Hematopoietic multipotent progenitor cell treated with erythropoietin and hydrocortisone succinate and interleukin-3 and kit ligand, for 6 days (in vitro differentiated cells): ENCODE measurements at regions not wholly inside any gene's neighbourhood (a gene's known extent, or its start where the extent isn't known, plus 50 kb on each side); places are given as distances from the start of the nearest gene placed in this dataset.
A peak's percentile ranks its signal among the peaks of the same experiment; 100 is the strongest.
"Not testable (repeated sequence)": the region's sequence is repeated elsewhere in the genome, so short reads cannot be mapped to it uniquely, and the experiment has no call there.

ENCODE experiments used
- DNase-seq: peaks from one replicate; pipeline ENCODE4 v3.0.0-alpha.2; 2015

- DNase-seq: not testable (repeated sequence)
These were observed 183.7 kb upstream of the AKAP13 start for GRCh38 chr15:85196697-85197096.

- DNase-seq: not testable (repeated sequence)
These were observed 182.8 kb upstream of the AKAP13 start for GRCh38 chr15:85197582-85197981.

GRCh38 chr15:85198432-85198831 lies 182.0 kb upstream of the AKAP13 start:
- not testable (repeated sequence) for DNase-seq

- not testable (repeated sequence) for DNase-seq
These were observed 180.2 kb upstream of the AKAP13 start for GRCh38 chr15:85200215-85200614.

- DNase-seq: not testable (repeated sequence)
These were observed 179.1 kb upstream of the AKAP13 start for GRCh38 chr15:85201118-85201793.

- not testable (repeated sequence) for DNase-seq
These were observed 175.9 kb upstream of the AKAP13 start for GRCh38 chr15:85204481-85204880.

DNA sequence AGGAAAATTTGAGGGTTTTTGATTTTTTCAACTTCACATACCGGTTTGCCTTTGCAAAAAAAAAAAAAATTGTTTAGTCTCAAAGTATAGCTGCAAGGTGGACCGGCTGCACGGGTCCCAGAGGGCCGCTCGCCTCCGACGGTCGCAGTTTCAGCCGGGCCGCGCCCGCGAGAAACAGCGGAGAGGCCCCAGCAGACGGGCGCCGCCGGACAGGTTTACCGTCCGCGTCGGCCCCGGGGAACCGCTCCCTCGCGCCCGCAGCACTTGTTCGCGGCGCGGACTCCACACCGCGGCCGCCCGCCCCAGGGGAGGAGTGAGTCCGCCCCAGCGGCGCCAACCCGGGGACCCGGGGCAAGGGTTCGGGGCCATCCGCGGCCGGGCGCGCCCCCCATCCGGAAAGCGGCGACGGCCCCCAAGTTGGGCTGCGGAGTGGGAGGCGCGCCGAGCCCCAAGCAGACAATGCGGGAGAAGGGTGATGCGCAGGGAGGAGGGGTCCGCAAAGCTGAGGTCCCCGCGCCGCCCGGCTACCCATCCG lies 146.5 kb upstream of the AKAP13 start:
- not testable (repeated sequence) for DNase-seq

GRCh38 chr15:85234450-85235196 lies 145.8 kb upstream of the AKAP13 start:
- DNase-seq: not testable (repeated sequence)

- not testable (repeated sequence) for DNase-seq
These were observed 136.3 kb upstream of the AKAP13 start for GRCh38 chr15:85244056-85244455.

- peak; percentile 19 for DNase-seq
These were observed 129.4 kb upstream of the AKAP13 start for GRCh38 chr15:85250938-85251542.

DNA sequence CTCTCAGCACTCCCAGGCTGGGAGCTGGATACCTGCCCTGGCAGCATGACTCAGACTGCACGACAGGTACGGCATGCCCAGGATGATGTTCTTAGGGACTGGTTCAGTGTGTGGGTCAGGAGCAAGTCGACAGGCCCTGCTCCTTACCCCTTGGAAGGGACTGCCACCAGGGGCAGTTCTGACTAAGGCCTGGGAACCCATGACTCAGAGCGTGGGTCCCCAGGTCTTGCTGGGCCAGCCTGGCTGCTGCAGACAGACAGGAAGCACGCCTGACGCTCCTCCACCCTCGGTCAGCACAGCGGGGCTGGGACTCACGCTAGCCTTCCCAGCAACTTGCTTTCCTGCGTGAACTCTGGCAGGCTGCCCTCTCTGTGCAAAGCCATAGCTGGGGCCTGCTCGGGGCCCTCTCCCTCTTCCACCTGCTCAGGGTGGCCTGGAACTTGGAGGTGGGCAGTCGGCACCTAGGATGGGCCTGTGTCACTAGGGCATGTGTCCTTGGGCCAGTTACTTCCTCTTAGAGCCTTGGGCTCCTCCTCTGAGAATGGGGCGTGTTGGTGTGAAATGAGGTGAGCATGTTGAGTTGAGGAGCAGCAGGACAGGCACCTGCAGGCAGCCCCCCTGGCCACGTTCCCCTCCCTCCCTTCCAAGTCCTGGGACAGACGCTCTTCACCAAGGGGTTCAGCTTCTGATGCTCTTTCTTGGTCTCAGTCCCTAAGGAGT lies 127.0 kb upstream of the AKAP13 start:
- DNase-seq: not testable (repeated sequence)

- not testable (repeated sequence) for DNase-seq
These were observed 125.4 kb upstream of the AKAP13 start for GRCh38 chr15:85254961-85255360.

DNA sequence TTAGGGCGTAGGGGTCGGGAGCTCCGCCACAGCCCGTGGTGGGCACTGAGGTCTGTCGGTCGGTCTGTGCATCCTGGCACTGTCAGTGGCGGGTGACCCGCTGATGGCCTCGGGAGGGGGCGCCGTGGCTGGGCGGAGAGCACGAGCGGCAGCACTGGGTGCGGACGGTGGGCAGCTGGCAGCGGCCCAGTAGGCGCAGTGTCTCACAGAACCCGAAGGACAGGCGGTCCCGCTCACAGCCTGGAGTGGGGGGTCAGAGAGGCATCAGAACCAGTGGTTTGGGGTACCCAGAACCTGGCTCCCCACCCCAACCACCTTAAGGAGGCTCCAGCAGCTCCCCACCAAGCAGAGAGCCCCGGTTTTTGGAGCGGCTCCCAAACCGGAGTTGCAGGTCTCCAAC lies 124.9 kb upstream of the AKAP13 start:
- DNase-seq: not testable (repeated sequence)

DNA sequence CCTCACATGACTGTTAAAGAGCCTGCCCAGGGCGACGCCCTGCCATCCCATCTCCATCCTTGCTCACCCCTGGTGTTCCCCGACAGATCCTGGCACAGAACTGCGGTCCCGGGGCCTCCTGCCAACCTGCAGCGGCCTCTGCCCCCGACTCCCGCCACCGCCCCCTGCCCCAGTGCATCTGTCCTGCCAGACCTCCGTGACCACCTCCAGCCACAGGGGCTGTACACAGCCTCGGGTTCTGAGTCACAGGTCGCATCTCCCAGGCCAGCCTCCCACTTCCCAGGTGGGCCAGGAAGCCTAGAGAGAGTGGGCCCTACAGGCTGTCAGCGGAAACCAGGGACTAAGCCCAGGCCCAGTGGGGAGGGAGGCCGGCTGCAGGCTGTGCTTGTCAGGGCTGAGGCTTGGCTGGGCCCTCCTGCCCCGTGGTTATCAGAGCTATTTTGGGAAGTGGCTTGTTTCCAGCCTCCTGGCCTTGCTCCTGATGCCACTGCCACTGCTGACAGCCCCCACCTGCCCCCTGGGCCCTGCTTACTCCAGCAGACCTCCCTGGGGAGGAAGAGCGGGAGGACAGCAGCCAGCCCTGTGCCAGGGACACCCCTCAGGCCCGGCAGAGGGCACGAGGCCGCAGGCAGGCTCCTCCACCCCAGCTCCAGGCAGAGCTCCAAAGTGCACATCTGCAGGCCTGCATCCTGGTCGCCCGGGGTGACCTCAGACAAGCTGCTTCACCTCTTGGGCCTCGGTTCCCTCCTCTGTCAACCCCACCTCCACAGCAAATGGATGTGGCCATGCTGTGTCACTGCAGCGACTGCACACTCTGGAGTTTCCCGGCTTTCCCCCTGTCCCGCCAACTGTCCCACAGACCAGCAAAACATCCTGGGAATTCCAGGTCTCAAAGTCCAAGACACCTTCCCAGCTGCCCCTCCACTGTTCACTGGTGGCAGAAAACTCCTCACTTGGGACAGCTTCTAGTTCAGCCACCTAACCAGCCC lies 124.1 kb upstream of the AKAP13 start:
- DNase-seq: not testable (repeated sequence)

DNA sequence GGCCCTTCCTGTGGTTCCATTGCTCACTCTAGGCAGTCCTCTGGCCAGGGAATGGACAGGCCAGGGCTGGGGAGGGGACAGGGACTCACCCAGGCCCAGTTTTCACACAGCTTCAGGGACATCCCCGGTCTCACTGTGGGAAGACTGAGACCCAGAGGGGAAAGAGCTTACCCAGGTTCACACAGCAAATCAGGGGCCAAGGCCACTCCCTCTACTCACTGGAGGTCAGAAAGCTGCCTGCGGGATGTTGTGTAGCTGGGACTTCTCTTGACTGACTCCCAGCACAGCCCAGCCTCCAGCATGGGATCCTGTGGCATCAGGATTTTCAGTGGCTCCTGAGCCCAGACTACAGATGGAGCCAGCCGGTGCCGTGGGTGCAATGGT lies 122.3 kb upstream of the AKAP13 start:
- not testable (repeated sequence) for DNase-seq

DNA sequence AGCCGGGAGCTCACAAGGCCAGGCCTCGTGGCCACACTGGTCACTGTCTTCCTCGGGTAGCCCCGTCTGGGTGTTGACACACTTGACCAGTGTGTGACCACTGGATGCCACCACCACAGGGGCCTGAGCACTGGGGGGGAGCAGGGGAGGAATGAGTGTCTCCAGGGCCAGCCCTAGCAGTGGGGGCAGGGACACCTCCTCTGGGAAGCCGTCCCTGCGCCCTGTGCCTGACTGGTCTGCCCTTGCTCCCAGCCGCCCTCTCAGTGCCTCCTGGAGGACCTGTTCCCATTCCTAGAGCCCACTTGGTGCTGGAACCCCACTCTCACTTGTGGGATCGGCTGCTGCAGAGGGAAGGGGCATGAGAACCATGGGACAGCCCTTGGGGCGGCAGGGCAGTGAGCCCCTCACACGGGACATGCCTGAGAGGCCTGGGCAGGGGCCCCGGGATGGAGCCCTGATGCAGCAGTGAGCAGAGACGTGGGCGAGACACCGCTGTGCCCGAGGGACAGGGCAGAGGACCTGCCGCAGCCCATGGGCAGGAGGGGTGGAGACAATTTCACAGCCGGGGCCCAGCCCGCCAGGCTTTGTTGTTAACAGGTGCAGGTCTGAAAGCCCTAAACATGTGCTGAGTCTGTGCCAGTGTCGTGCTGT lies 121.7 kb upstream of the AKAP13 start:
- not testable (repeated sequence) for DNase-seq

DNA sequence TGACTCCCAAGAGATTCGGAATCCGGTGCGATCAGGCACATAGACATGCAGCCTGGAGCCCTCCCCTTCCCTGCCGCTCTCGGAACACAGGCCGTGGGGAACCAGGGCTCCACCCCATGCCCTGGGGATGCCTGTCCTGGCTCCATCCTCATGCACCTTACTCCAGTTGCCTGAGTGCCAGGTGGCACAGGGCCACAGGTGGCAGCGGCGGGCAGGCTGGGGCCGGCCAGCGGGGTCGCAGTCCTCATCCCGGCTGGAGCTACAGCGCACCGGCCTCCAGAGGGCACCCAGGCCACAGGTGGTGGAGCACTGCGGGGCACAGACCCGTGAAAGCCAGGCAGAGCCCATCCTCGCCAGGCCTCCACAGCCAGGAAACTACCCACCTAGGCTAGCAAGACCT lies 119.9 kb upstream of the AKAP13 start:
- not testable (repeated sequence) for DNase-seq

GRCh38 chr15:85262461-85263055 lies 117.8 kb upstream of the AKAP13 start:
- not testable (repeated sequence) for DNase-seq

DNA sequence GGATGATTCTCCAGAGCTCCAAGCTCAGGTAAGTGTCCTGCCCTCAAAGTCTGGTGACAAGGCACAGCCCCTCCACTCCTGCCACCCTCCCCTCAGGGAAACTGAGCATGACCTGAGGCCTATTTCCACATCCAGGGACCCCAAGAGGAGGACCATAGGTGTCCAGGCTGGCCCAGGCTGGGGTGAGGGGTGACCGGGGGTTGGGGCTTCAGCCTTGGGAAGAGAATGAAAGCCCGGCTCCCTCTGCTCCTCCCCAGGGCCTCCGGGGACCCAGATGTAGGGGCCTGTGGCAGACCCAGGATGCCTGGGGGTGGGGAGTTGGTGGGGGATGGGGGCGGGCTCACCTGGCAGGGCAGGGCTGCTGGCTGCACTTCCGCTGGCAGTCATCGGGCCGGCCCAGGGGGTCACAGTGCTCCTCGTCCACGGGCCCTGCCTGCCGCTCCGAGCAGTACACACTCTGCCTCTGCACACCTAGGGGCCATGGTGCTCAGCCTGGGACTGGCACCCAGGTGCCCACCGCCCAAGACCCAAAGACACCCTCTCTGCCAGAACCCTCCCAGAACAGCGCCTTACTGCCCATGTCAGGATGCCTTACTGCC lies 116.5 kb upstream of the AKAP13 start:
- DNase-seq: not testable (repeated sequence)

DNA sequence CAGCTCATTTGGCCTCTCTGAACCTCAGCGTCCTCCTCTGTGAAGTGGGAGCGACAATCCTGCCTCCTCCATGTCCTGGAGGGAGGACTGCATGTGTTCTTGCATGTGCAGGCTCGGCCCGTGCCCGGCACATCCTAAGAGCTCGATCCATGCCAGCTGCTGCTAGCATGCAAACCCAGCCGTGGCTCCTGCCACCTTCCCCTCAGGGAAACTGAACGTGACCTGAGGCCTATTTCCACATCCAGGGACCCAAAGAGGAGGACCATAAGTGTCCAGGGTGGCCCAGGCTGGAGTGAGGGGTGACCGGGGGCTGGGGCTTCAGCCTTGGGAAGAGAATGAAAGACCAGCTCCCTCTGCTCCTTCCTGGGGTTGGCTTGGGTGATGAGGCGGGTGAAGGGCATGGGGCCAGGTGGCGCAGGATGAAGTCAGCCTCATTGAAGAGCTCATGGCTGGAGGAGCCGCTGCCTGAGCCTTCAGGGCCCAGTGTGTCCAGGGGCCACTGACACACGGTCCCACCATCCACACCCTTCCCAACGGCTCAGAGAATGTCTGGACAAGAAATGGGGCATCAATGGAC lies 115.7 kb upstream of the AKAP13 start:
- DNase-seq: not testable (repeated sequence)
